SK-N-SH (cell line): ENCODE measurements at regions not wholly inside any gene's neighbourhood (a gene's known extent, or its start where the extent isn't known, plus 50 kb on each side); places are given as distances from the start of the nearest gene placed in this dataset.

Source experiments
- CTCF ChIA-PET: fragments of 300-600, 350-600 bp; formaldehyde crosslinking; extraction: SDS; loops from one replicate; lab custom pipeline; 2021; lab: Yijun Ruan, JAX
- POLR2A ChIA-PET: fragments of 350-600 bp; sonication (Branson Sonifier 250); formaldehyde crosslinking; extraction: SDS; loops from one replicate; lab custom pipeline; 2020; ENCODE audit warnings: antibody characterized with exemption, inconsistent platforms; lab: Yijun Ruan, JAX
- DNase-seq: peaks from one replicate; pipeline ENCODE4 v3.0.0; 2012
- H2AFZ ChIP-seq: fragments of 200-600 bp; sonication (generic); 2 replicates; pipeline ENCODE4 v1.8.1; 2016; ENCODE audit warnings: antibody characterized with exemption, mild to moderate bottlenecking, low read depth
- H3F3A ChIP-seq: fragments of 200-600 bp; sonication (generic); replicated peaks from 2 replicates; pipeline ENCODE3; 2016; ENCODE audit warnings: antibody characterized with exemption, mild to moderate bottlenecking; ENCODE audit not compliant: insufficient read depth
- H3K27ac ChIP-seq, 2 experiments: fragments of 200-500 bp in 1 of 2; fragments of 200-600 bp in 1 of 2; sonication (Bioruptor generic) in 1 of 2; sonication (generic), shearing (Covaris generic) in 1 of 2; 2 replicates each; pipeline versions ENCODE4 v1.5.1 to v1.6.1; 2014 to 2016; ENCODE audit warnings: low read depth in 2 of 2, inconsistent platforms in 1 of 2, low read length in 1 of 2, mild to moderate bottlenecking in 1 of 2, mixed read lengths in 1 of 2
- H3K27me3 ChIP-seq: fragments of 200-600 bp; sonication (generic), shearing (Covaris generic); 2 replicates; pipeline ENCODE4 v1.6.1; 2016; ENCODE audit warnings: mixed run types; ENCODE audit not compliant: insufficient read depth
- H3K36me3 ChIP-seq, 2 experiments: fragments of 200-500 bp in 1 of 2; fragments of 200-600 bp in 1 of 2; sonication (Bioruptor generic) in 1 of 2; sonication (generic) in 1 of 2; replicated peaks in 1 of 2; 2 replicates each; pipeline versions ENCODE3 to v1.5.1; 2014 to 2016; ENCODE audit warnings: low read length in 1 of 2, mild to moderate bottlenecking in 1 of 2; ENCODE audit not compliant: insufficient read depth in 2 of 2, control insufficient read depth in 1 of 2
- H3K4me1 ChIP-seq, 2 experiments: fragments of 200-500 bp in 1 of 2; fragments of 200-600 bp in 1 of 2; sonication (Bioruptor generic) in 1 of 2; sonication (generic), shearing (Covaris generic) in 1 of 2; 2 replicates each; pipeline versions ENCODE4 v1.5.1 to v1.6.1; 2014 to 2016; ENCODE audit warnings: low read depth in 1 of 2, low read length in 1 of 2, mixed run types in 1 of 2; ENCODE audit not compliant: insufficient read depth in 2 of 2, control insufficient read depth in 1 of 2
- H3K4me2 ChIP-seq: fragments of 200-600 bp; sonication (generic), shearing (Covaris generic); 2 replicates; pipeline ENCODE4 v1.6.1; 2017; ENCODE audit warnings: mixed run types
- H3K4me3 ChIP-seq, 2 experiments: fragments of 200-500 bp in 1 of 2; fragments of 200-600 bp in 1 of 2; sonication (Bioruptor generic) in 1 of 2; sonication (generic), shearing (Covaris generic) in 1 of 2; 2 replicates each; pipeline versions ENCODE4 v1.5.1 to v1.8.1; 2014 to 2016; ENCODE audit warnings: low read depth in 2 of 2, inconsistent platforms in 1 of 2, low read length in 1 of 2, mild to moderate bottlenecking in 1 of 2, mixed read lengths in 1 of 2, moderate library complexity in 1 of 2
- H3K79me2 ChIP-seq: fragments of 200-600 bp; sonication (generic); 2 replicates; pipeline ENCODE4 v1.8.1; 2017; ENCODE audit warnings: mild to moderate bottlenecking; ENCODE audit not compliant: insufficient read depth
- H3K9ac ChIP-seq: fragments of 200-600 bp; sonication (generic); 2 replicates; pipeline ENCODE4 v1.6.1; 2017; ENCODE audit warnings: mixed run types
- H3K9me2 ChIP-seq: fragments of 200-600 bp; sonication (generic); 2 replicates; pipeline ENCODE4 v1.6.1; 2017; ENCODE audit warnings: mixed run types
- H3K9me3 ChIP-seq: fragments of 200-600 bp; sonication (generic); 2 replicates; pipeline ENCODE4 v1.6.1; 2017; ENCODE audit warnings: mixed run types, mild to moderate bottlenecking, moderate library complexity
- H4K20me1 ChIP-seq: fragments of 200-600 bp; sonication (generic); 2 replicates; pipeline ENCODE4 v1.6.1; 2017; ENCODE audit warnings: mild to moderate bottlenecking, mixed run types; ENCODE audit not compliant: insufficient read depth
- CHD2 ChIP-seq: fragments of 150-350 bp; IDR thresholded peaks from 2 replicates; pipeline ENCODE4 v1.6.1; 2018; ENCODE audit warnings: low read length; ENCODE audit not compliant: partially characterized antibody
- FOXJ3 ChIP-seq: sonication (generic); formaldehyde crosslinking; IDR thresholded peaks from 2 replicates; pipeline ENCODE4 v1.5.1; 2020; ENCODE audit warnings: mild to moderate bottlenecking, missing genetic modification reagents
- FOXM1 ChIP-seq: IDR thresholded peaks from 2 replicates; pipeline ENCODE4 v1.4.0; 2012; ENCODE audit warnings: low read depth, mild to moderate bottlenecking
- JUND ChIP-seq: IDR thresholded peaks from 2 replicates; pipeline ENCODE4 v1.4.0; 2012
- RAD21 ChIP-seq: IDR thresholded peaks from 2 replicates; pipeline ENCODE4 v1.6.1; 2012; ENCODE audit warnings: mild to moderate bottlenecking, low read length
- SIN3A ChIP-seq: IDR thresholded peaks from 2 replicates; pipeline ENCODE4 v1.6.1; 2012; ENCODE audit warnings: low read depth, mild to moderate bottlenecking, low read length, moderate library complexity, borderline replicate concordance
- SMC3 ChIP-seq: IDR thresholded peaks from 2 replicates; pipeline ENCODE4 v1.6.1; 2012; ENCODE audit warnings: low read depth, low read length, improper control_type of control experiment
- WGBS: methylation state at CpG from one replicate; pipeline ENCODE4 v1.1.6; 2017; ENCODE audit warnings: low lambda C conversion rate; 5-methylcytosine and 5-hydroxymethylcytosine counted together
- TF ChIP-seq, protein P1 (sequence below): IDR thresholded peaks from 2 replicates; pipeline ENCODE4; 2012
- TF ChIP-seq, protein P2 (sequence below): IDR thresholded peaks from 2 replicates; pipeline ENCODE4 v1.6.1; 2012; ENCODE audit warnings: mild to moderate bottlenecking, low read depth, low read length, moderate library complexity
- TF ChIP-seq, protein P3 (sequence below): IDR thresholded peaks from 2 replicates; pipeline ENCODE4 v1.4.0; 2012; ENCODE audit warnings: low read depth, borderline replicate concordance

DNA sequence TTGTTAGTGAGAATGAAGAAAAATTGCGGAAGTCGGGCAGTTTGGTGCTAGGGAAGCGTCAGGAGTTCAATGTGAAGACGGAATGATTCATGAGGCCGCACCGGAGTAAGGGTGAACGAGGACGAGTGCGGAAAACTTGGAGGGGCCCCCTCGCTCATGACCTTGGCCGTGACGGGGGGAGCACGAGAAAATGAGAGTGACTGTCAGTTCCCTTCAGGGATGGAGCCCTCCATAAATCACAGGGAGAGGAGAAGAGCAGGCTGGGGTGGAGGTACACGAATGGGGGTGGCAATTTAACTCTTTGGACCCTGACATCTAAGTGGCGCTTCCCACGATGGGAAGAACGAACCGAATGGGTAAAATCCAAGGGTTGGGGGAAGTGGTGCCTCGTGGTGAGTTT lies 486.4 kb downstream of the TSHZ3 start:
- H3K27me3 ChIP-seq: no peaks in the 10 kb centered on the region
- CTCF ChIA-PET: no interaction called here
- peaks cover 0 to 4% of the 10 kb centered on the region in 2 experiments; a peak in 1 of 4 replicates for H3K4me1 ChIP-seq
- H3K27ac ChIP-seq: no peak overlapping the region
- 47% methylated on average over 19 of the region's 19 CpGs for WGBS
- H3K9ac ChIP-seq: no peak overlapping the region
- H4K20me1 ChIP-seq: no peaks in the 10 kb centered on the region
- no peak overlapping the region for H3K4me3 ChIP-seq
- no peaks in the 10 kb centered on the region for H3F3A ChIP-seq
- POLR2A ChIA-PET: no interaction called here
- no peaks in the 10 kb centered on the region for H3K79me2 ChIP-seq
- TF ChIP-seq, protein P1, sequence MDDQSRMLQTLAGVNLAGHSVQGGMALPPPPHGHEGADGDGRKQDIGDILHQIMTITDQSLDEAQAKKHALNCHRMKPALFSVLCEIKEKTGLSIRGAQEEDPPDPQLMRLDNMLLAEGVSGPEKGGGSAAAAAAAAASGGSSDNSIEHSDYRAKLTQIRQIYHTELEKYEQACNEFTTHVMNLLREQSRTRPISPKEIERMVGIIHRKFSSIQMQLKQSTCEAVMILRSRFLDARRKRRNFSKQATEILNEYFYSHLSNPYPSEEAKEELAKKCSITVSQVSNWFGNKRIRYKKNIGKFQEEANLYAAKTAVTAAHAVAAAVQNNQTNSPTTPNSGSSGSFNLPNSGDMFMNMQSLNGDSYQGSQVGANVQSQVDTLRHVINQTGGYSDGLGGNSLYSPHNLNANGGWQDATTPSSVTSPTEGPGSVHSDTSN: no peak
- TF ChIP-seq, protein P2, sequence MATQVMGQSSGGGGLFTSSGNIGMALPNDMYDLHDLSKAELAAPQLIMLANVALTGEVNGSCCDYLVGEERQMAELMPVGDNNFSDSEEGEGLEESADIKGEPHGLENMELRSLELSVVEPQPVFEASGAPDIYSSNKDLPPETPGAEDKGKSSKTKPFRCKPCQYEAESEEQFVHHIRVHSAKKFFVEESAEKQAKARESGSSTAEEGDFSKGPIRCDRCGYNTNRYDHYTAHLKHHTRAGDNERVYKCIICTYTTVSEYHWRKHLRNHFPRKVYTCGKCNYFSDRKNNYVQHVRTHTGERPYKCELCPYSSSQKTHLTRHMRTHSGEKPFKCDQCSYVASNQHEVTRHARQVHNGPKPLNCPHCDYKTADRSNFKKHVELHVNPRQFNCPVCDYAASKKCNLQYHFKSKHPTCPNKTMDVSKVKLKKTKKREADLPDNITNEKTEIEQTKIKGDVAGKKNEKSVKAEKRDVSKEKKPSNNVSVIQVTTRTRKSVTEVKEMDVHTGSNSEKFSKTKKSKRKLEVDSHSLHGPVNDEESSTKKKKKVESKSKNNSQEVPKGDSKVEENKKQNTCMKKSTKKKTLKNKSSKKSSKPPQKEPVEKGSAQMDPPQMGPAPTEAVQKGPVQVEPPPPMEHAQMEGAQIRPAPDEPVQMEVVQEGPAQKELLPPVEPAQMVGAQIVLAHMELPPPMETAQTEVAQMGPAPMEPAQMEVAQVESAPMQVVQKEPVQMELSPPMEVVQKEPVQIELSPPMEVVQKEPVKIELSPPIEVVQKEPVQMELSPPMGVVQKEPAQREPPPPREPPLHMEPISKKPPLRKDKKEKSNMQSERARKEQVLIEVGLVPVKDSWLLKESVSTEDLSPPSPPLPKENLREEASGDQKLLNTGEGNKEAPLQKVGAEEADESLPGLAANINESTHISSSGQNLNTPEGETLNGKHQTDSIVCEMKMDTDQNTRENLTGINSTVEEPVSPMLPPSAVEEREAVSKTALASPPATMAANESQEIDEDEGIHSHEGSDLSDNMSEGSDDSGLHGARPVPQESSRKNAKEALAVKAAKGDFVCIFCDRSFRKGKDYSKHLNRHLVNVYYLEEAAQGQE: no peak
- no peak for TF ChIP-seq SIN3A
- TF ChIP-seq RAD21: no peak
- 0 out of 2 replicates have a peak, but pooled peaks cover 3% of the 10 kb centered on the region for H3K9me3 ChIP-seq
- no peaks in the 10 kb centered on the region for H3K9me2 ChIP-seq
- no peaks in the 10 kb centered on the region for H3K36me3 ChIP-seq
- no peak overlapping the region for H2AFZ ChIP-seq
- no peak overlapping the region for H3K4me2 ChIP-seq
- no peak for DNase-seq

DNA sequence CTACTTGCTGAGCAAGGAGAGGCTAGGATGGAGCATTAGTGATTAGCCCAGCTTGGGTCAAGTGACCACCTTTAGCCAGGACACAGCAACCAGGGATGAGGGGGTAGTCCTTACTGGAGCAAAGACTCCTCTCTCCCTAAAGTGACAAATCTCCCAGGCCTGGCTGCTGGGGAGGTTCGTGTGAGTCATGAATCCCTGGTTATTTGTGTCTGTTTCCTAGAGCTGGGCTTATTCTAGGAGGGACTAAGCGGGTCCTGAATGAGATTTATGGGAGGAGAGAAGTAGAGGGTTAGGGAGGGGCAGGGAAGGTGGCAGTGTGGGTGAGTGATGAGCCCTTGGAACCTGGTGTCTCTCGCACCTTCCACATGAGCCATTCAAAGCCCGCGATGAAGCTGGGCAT lies 487.3 kb downstream of the TSHZ3 start:
- no peaks in the 10 kb centered on the region for H3F3A ChIP-seq
- H3K4me1 ChIP-seq: peaks cover 0 to 4% of the 10 kb centered on the region in 2 experiments; a peak in 1 of 4 replicates
- no peak overlapping the region for H2AFZ ChIP-seq
- DNase-seq: no peak
- H3K27ac ChIP-seq: no peak overlapping the region
- no peaks in the 10 kb centered on the region for H4K20me1 ChIP-seq
- no peaks in the 10 kb centered on the region for H3K36me3 ChIP-seq
- H3K27me3 ChIP-seq: no peaks in the 10 kb centered on the region
- no peaks in the 10 kb centered on the region for H3K9me3 ChIP-seq
- no peak overlapping the region for H3K9ac ChIP-seq
- H3K4me3 ChIP-seq: no peak overlapping the region
- ChIA-PET POLR2A (no interaction called here), CTCF (interaction anchor here (1.0 kb wide), 2 partner anchors 13 to 192 kb away, joined by 3 read pairs; no protein-coding TSS in a partner anchor)
- 45% methylated on average over 5 of the region's 5 CpGs for WGBS
- no peak overlapping the region for H3K4me2 ChIP-seq
- no peak for TF ChIP-seq CHD2
- no peaks in the 10 kb centered on the region for H3K9me2 ChIP-seq
- H3K79me2 ChIP-seq: no peaks in the 10 kb centered on the region

DNA sequence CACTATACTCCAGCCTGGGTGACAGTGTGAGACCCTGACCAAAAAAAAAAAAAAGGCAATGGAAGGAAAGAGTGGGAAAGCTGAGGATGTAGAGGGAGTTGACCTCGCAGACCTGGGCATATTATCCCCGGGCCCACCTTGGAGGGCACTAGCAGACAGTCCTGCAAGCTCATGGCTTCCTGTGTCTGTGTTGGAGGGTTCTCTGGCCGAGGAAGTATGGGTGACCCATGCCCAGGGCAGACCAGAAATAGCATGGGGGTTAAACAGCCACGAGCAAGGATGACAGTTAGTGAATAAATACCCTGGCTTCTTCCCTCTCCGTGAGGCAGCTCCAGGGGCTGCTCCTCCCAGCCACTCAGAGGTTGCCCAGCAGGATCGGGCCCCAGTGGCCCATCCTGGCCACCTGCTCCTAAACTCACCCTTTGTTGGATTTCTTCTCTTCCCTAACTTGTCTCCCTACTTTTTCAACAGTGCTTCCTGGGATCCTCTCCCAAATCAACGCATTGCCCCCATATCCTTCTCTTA lies 485.8 kb downstream of the ZNF536 start:
- peaks cover 0 to 7% of the 10 kb centered on the region in 2 experiments; a peak in 1 of 4 replicates for H3K4me1 ChIP-seq
- H3K27me3 ChIP-seq: no peaks in the 10 kb centered on the region
- no peak overlapping the region for H2AFZ ChIP-seq
- WGBS: 13% methylated on average over 7 of the region's 7 CpGs
- POLR2A ChIA-PET: no interaction called here
- H4K20me1 ChIP-seq: no peaks in the 10 kb centered on the region
- no peaks in the 10 kb centered on the region for H3K36me3 ChIP-seq
- H3K4me3 ChIP-seq: no peak overlapping the region
- no peak overlapping the region for H3K4me2 ChIP-seq
- no peak for DNase-seq
- H3K9me3 ChIP-seq: no peaks in the 10 kb centered on the region
- no peaks in the 10 kb centered on the region for H3F3A ChIP-seq
- H3K9me2 ChIP-seq: no peaks in the 10 kb centered on the region
- no peak overlapping the region for H3K27ac ChIP-seq
- no peaks in the 10 kb centered on the region for H3K79me2 ChIP-seq
- CTCF ChIA-PET: interaction anchor here (1.1 to 2.2 kb wide), 2 partner anchors 17 to 50 kb away, joined by 3 to 5 read pairs; no protein-coding TSS in a partner anchor
- H3K9ac ChIP-seq: no peak overlapping the region
- TF ChIP-seq FOXJ3 (CRISPR knock-in tag): no peak
- TF ChIP-seq JUND: no peak
- TF ChIP-seq, protein P3, sequence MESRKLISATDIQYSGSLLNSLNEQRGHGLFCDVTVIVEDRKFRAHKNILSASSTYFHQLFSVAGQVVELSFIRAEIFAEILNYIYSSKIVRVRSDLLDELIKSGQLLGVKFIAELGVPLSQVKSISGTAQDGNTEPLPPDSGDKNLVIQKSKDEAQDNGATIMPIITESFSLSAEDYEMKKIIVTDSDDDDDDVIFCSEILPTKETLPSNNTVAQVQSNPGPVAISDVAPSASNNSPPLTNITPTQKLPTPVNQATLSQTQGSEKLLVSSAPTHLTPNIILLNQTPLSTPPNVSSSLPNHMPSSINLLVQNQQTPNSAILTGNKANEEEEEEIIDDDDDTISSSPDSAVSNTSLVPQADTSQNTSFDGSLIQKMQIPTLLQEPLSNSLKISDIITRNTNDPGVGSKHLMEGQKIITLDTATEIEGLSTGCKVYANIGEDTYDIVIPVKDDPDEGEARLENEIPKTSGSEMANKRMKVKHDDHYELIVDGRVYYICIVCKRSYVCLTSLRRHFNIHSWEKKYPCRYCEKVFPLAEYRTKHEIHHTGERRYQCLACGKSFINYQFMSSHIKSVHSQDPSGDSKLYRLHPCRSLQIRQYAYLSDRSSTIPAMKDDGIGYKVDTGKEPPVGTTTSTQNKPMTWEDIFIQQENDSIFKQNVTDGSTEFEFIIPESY: no peak
- TF ChIP-seq, protein P2: no peak
- no peak for TF ChIP-seq SMC3
- no peak for TF ChIP-seq SIN3A
- no peak for TF ChIP-seq FOXM1
